ENCODE measurements at regions not wholly inside any gene's neighbourhood (a gene's known extent, or its start where the extent isn't known, plus 50 kb on each side); places are given as distances from the start of the nearest gene placed in this dataset.

DNA sequence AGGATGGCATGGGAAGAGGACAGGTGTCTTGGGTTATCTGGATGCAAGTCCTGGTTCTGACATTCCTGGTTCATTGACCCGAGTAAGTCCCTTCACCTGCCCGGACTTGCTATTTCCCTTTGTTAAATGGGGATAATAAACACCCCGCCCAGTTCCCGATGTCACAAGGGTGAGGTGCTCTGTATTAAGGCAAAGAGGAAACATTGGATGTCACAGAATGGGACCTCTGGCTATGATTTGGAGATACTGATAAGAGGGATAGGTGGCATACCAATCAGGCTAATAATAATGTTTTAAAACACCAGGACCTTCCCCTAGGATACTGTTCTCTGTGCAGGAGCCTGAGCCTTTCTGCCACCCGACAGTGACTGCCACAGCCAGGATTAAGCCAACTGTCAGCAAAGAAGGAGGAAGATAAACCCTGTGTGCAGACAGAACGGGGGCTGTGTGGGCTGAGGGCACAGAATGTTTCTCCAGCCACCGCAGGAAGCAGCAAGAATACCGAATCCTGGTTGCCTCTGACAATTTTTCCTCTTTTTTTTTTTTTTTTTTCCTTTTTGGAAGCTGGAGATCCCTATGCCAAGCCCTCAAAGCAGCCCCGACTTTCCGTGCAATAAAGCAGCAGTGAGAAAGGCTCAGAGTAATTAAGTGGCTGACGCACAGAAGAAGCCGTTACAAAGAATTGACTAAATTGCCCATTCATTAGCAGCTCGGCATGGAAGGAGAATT, 336.6 kb downstream of the SMAD2 start:
- TF ChIP-seq, protein P1, sequence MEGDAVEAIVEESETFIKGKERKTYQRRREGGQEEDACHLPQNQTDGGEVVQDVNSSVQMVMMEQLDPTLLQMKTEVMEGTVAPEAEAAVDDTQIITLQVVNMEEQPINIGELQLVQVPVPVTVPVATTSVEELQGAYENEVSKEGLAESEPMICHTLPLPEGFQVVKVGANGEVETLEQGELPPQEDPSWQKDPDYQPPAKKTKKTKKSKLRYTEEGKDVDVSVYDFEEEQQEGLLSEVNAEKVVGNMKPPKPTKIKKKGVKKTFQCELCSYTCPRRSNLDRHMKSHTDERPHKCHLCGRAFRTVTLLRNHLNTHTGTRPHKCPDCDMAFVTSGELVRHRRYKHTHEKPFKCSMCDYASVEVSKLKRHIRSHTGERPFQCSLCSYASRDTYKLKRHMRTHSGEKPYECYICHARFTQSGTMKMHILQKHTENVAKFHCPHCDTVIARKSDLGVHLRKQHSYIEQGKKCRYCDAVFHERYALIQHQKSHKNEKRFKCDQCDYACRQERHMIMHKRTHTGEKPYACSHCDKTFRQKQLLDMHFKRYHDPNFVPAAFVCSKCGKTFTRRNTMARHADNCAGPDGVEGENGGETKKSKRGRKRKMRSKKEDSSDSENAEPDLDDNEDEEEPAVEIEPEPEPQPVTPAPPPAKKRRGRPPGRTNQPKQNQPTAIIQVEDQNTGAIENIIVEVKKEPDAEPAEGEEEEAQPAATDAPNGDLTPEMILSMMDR (IDR thresholded peaks at IDR 0.05) = no peak
- no peak for TF ChIP-seq EP300 (IDR thresholded peaks at IDR 0.05)
- no peak for TF ChIP-seq POLR2AphosphoS5 (IDR thresholded peaks at IDR 0.05)
- no peak for TF ChIP-seq POLR2A (IDR thresholded peaks at IDR 0.05)
- Histone ChIP-seq H3K4me3 (no peak overlapping the region), H3K9me3 (no peaks in the 10 kb centered on the region), H3K4me1 (no peaks in the 10 kb centered on the region), H3K27ac (no peak overlapping the region), H3K27me3 (peaks cover 17% of the 10 kb centered on the region), H3K36me3 (no peaks in the 10 kb centered on the region)
- WGBS = 23% methylated on average over 13 of the region's 13 CpGs
- DNase-seq (ENCODE audit: low spot score in 2 of 2) = no peak

DNA sequence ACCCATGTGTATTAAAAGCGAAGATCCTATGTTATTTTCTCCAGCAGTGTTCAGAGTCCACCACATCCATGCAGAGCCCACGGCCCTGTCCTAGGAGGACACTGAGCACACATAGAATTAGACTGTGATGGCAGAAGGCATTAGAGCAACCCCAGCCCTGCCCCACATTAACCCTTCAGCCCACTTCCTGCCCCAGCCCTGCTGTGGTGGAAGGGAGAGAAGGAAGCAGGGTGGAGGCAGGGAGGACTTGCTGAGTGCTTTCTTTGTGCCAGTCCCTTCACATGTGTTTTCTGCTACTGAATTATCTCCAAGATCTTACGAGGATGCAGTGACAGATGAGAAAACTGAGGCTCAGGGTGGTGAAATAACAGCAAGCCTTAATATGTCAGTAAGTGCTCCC, 339.0 kb downstream of the SMAD2 start:
- Histone ChIP-seq H3K27me3 (peaks cover 20% of the 10 kb centered on the region), H3K27ac (no peak overlapping the region), H3K4me1 (no peaks in the 10 kb centered on the region), H3K9me3 (no peaks in the 10 kb centered on the region), H3K4me3 (no peak overlapping the region), H3K36me3 (no peaks in the 10 kb centered on the region)
- TF ChIP-seq, protein P1 (IDR thresholded peaks at IDR 0.05) = no peak
- no peak for TF ChIP-seq POLR2A (IDR thresholded peaks at IDR 0.05)
- no peak for TF ChIP-seq POLR2AphosphoS5 (IDR thresholded peaks at IDR 0.05)
- TF ChIP-seq EP300 (IDR thresholded peaks at IDR 0.05) = no peak
- WGBS = 72% methylated on average over 2 of the region's 3 CpGs
- no peak for DNase-seq (ENCODE audit: low spot score in 2 of 2)

DNA sequence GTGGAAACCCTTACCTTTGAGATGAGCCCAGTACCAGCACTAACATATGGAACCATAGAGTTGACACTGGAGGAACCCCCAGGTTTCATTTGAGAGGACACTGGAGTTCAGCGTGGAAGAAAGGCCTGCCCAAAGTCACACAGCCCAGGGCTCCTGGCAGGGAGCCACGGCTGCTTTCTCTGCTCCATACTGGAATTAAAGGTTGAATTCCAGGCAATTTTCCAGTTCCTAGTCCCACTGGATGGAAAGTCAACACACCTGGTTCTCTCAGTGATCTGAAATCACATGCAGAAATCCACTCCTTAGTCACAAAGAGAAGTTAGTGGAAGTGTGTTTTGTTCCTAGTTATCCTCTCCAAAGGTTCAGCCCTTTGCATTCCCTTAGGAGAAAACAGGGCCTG, 336.1 kb upstream of the SKOR2 start:
- Histone ChIP-seq H3K4me3 (no peak overlapping the region), H3K36me3 (no peaks in the 10 kb centered on the region), H3K9me3 (no peaks in the 10 kb centered on the region), H3K27ac (no peak overlapping the region), H3K27me3 (peaks cover 7% of the 10 kb centered on the region), H3K4me1 (no peaks in the 10 kb centered on the region)
- TF ChIP-seq, protein P1 (IDR thresholded peaks at IDR 0.05) = no peak
- TF ChIP-seq POLR2AphosphoS5 (IDR thresholded peaks at IDR 0.05) (no peak), EP300 (IDR thresholded peaks at IDR 0.05) (no peak), POLR2A (IDR thresholded peaks at IDR 0.05) (no peak)
- WGBS = 71% methylated on average over 1 of the region's 2 CpGs
- DNase-seq (ENCODE audit: low spot score in 2 of 2) = no peak

DNA sequence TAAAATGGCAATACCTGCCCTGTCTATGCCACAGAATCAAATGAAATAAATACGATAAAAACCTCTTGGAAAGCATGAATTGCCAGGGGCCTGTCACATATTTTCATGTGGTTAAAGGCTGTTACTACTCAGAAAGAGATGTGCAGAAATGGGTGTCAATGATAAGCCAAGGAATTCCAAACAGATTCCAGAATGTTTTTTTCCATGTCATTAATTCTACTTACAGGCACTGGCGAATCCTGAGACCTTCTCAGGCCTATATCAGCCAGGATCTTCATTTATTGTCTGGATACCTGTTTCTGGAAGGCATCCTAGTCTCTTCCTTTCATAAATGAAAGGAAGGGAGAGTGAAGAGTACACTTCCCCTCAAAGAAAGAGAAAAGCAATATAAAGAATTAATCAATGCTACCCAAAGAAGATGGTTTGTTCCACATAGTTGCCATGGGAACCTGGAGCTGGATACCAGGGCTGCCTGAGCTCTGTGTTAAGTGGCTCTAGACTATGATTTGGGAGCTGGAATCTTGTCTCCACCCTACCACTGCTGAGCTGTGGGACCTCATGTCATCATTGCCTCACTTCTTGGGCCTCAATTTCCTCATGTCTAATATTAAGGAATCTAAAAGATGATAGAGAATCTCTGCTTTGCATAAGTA, 335.1 kb upstream of the SKOR2 start:
- 62% methylated on average over 2 of the region's 2 CpGs for WGBS
- TF ChIP-seq POLR2A (IDR thresholded peaks at IDR 0.05) (no peak), EP300 (IDR thresholded peaks at IDR 0.05) (no peak), POLR2AphosphoS5 (IDR thresholded peaks at IDR 0.05) (no peak)
- TF ChIP-seq, protein P1 (IDR thresholded peaks at IDR 0.05) = no peak
- no peaks in the 10 kb centered on the region for H3K9me3 ChIP-seq

DNA sequence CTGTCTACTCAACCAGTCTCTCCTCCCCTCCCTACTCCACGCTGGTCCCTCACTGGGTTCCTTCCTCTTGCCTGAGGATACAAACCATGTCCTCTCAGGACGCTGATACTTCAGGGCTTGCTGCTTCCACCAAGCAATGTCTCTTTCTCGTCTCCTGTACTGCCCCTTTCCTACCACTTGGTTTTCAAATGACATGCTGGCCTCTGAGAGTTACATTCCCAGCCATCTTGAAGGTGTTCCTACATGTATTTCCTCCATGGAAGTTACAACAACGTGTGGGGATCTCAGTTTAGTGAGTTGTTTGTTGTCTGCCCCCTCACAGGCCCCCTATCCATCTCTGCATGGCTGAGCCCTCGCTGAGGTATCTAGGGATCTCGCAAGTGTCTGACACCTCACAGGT, 334.5 kb upstream of the SKOR2 start:
- Histone ChIP-seq H3K36me3 (no peaks in the 10 kb centered on the region), H3K4me3 (no peak overlapping the region), H3K27me3 (peaks cover 5% of the 10 kb centered on the region), H3K27ac (no peak overlapping the region), H3K9me3 (no peaks in the 10 kb centered on the region), H3K4me1 (no peaks in the 10 kb centered on the region)
- WGBS = 55% methylated on average over 6 of the region's 6 CpGs
- no peak for DNase-seq (ENCODE audit: low spot score in 2 of 2)
- no peak for TF ChIP-seq POLR2AphosphoS5 (IDR thresholded peaks at IDR 0.05)
- TF ChIP-seq EP300 (IDR thresholded peaks at IDR 0.05) = no peak
- no peak for TF ChIP-seq POLR2A (IDR thresholded peaks at IDR 0.05)
- TF ChIP-seq, protein P1 (IDR thresholded peaks at IDR 0.05) = no peak

More for the DNA sequence above, 335.1 kb upstream of the SKOR2 start:
- no peak for DNase-seq (ENCODE audit: low spot score in 2 of 2)
- H3K36me3 ChIP-seq = no peaks in the 10 kb centered on the region
- no peak overlapping the region for H3K27ac ChIP-seq
- H3K4me3 ChIP-seq = no peak overlapping the region
- H3K27me3 ChIP-seq = peaks cover 5% of the 10 kb centered on the region
- no peaks in the 10 kb centered on the region for H3K4me1 ChIP-seq
